ENCODE measurements at regions not wholly inside any gene's neighbourhood (a gene's known extent, or its start where the extent isn't known, plus 50 kb on each side); places are given as distances from the start of the nearest gene placed in this dataset.

DNA sequence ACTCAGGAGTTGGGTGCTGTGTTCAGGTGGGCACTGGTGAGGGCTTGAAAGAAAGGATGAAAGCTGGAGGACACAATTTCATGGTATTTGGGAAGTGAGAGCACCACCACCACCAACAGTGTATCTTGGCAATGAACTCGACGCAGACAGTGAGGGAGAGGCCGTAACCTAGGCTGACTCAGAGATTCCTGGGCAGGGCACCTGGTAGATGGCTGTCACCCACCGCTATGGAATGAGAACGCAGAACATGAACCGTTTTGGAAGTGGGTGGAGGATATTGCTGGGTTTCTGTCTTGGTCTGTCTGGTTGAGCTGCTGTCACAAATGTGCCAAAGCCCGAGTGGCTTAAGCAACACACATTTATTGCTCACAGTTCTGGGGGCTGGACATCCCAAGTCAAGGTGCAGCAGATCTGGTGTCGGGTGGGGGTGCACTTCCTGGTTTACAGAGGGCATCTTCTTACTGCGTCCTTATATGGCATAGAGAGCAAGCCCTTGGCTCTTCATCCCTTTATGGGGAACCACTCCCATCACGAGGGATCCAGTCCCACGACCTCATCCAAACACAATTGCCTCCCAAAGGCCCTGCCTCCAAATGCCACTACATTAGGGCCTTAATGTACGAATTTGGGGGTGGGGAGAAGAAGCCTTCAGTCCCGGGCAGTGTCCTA is 246.3 kb downstream of the SIPA1L2 start:
- no peak overlapping the region for H3K27ac ChIP-seq
- TF ChIP-seq ZFX (IDR thresholded peaks at IDR 0.05; ENCODE audit: borderline replicate concordance): no peak
- TF ChIP-seq, protein P1, sequence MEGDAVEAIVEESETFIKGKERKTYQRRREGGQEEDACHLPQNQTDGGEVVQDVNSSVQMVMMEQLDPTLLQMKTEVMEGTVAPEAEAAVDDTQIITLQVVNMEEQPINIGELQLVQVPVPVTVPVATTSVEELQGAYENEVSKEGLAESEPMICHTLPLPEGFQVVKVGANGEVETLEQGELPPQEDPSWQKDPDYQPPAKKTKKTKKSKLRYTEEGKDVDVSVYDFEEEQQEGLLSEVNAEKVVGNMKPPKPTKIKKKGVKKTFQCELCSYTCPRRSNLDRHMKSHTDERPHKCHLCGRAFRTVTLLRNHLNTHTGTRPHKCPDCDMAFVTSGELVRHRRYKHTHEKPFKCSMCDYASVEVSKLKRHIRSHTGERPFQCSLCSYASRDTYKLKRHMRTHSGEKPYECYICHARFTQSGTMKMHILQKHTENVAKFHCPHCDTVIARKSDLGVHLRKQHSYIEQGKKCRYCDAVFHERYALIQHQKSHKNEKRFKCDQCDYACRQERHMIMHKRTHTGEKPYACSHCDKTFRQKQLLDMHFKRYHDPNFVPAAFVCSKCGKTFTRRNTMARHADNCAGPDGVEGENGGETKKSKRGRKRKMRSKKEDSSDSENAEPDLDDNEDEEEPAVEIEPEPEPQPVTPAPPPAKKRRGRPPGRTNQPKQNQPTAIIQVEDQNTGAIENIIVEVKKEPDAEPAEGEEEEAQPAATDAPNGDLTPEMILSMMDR (IDR thresholded peaks at IDR 0.05): no peak

DNA sequence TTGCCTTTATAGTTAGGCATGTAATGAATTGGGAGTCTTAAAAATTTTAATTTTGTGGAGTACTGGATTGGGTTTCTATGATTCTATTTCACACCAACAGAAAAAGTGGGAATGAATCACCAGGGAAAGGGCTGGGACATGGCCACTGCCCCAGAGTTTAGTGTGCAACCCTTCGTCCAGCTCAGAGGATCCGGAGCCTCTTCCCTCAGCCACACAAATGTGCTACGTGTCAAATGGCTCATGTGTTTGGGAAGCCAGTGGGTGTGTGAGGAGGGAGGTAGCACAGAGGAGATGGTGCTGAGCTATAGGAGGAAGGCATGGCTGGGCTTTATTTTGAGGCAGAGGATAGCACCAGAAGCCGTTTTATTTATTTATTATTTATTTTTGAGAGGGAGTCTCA is 247.3 kb downstream of the SIPA1L2 start:
- TF ChIP-seq, protein P1 (IDR thresholded peaks at IDR 0.05): no peak
- no peak for TF ChIP-seq ZFX (IDR thresholded peaks at IDR 0.05; ENCODE audit: borderline replicate concordance)
- no peak overlapping the region for H3K27ac ChIP-seq

DNA sequence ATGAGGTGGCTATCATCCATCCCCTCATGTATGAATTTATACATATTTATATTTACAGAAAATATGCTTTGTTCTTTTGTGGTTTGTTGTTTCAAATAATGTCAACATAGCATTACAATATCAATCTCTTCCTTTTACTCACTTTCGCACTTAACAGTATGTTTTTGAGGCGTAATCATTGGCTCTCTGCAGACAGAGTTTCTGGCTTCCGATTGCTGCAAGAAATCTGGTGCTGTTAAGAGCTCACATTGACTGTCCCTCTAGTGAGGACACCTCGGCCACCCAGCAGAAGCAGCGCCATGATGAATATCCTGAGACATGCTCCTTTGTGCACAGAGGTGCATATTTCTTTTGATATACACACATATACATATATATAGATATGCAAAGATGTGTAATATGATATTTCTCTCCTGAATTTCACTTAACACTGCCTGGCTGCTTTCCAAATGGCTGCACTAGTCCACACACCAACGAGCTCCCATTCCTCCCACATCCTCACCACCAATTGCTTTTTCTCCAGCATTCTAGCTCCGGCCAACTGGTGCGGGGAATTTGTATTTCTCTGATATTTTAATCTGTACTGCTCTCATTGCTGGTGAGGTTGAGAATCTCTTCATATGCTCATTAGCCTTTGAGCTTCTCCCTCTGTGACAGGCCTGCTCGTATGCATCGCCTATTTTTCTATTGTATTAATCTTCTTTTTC is 248.4 kb downstream of the SIPA1L2 start:
- TF ChIP-seq ZFX (IDR thresholded peaks at IDR 0.05; ENCODE audit: borderline replicate concordance): no peak
- TF ChIP-seq, protein P1 (IDR thresholded peaks at IDR 0.05): no peak
- H3K27ac ChIP-seq: no peak overlapping the region

DNA sequence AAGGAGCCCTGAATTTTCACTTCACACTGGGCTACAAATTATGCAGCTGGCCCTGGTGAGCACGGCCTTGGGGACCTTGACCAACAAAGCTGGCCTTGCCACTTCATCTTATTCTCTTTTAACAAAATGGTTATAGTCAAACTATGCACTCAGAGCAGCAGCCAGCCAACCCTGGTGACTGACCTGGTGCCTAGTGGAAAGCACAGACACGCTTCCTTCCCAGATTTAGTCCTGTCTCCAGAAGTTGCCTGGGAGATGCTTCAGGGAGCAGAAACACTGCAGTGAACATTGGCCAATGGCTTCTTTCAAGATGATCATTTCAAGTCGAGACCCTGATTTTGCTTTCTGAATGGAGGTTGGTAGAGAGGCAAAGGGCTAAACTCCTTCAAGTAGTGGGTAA is 249.3 kb downstream of the SIPA1L2 start:
- TF ChIP-seq, protein P1 (IDR thresholded peaks at IDR 0.05): no peak
- H3K27ac ChIP-seq: no peak overlapping the region

DNA sequence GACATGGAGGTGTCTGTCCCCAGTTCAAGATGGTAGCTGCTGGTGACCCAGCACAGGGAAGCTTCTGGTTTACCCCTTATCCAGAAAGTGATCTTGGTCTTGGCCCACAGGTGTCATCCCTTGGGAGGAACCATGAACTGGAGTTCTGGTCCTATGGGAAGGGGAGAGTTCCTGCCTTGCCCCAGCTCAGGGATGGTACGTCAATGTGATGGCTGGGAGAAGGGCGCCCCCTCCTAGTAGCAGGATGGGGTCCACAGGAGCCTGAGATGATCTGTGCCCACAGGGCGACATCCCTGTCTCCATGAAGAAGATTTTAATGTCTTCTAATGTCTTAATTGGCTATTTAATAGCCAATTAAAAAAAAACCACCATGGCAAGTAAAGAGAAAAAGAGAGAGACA is 249.8 kb downstream of the SIPA1L2 start:
- H3K27ac ChIP-seq: no peak overlapping the region
- TF ChIP-seq, protein P1 (IDR thresholded peaks at IDR 0.05): no peak
- TF ChIP-seq ZFX (IDR thresholded peaks at IDR 0.05; ENCODE audit: borderline replicate concordance): no peak

DNA sequence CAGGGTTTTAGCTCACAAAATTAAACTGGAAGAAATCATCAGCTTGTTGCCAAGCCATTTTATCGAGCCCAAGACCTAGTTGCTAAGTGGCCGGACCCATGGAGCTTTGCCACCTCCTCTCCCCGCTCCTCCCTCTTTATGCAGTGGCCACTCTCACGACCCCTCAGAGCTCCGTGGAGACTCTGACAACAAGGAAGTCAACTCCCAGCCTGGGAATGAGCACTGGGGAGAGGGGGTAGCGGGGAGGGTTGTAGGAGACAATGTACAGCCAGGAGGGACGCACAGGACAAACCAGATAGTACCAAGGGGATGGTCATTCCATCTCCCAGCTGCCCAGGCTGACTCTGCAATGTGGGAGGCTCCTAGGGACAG is 250.9 kb downstream of the SIPA1L2 start:
- no peak overlapping the region for H3K27ac ChIP-seq
- no peak for TF ChIP-seq ZFX (IDR thresholded peaks at IDR 0.05; ENCODE audit: borderline replicate concordance)
- TF ChIP-seq, protein P1 (IDR thresholded peaks at IDR 0.05): no peak

DNA sequence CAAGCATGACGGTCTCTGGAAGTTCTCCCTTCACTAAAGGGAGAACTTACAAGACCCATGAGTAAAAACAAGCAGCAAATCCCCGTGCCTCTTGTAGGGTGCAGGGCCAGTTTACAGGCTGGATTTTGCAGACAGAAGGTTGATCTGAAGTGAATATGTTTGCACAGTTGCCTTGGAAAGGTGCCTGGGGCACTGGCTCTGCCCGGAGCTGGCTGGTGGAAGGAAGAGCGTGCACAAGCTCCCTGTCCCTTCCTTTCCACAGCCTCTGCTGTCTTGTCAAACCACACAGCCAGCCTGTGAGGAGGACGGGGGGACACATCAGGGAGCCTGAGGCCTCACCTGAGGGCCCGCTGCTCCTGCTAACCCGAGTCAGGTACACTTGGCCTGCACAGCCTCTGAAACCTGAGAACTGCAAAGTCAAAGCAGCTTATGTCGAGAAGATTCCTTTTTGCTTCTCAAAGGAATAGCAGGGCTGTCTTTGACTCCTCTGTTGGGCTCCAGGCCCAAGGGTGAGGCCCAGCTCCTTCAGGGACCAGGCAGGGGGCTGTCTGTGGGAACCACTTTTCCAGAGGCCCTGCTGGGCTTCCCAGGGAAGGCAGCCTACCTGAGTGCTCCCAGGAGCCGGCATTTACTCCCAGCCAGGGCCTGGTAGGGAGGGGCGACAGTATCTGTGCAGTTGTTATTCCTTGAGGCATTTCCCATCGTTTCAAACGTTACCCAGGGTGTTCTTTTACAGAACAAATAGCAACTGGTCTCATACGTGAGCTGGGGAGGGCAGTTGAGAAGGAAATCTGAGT is 251.5 kb downstream of the SIPA1L2 start:
- TF ChIP-seq, protein P1 (IDR thresholded peaks at IDR 0.05): no peak
- no peak for TF ChIP-seq ZFX (IDR thresholded peaks at IDR 0.05; ENCODE audit: borderline replicate concordance)
- no peak overlapping the region for H3K27ac ChIP-seq

All from 22Rv1 (cell line).